Hindlimb muscle (tissue), 1 donor: ENCODE measurements at regions not wholly inside any gene's neighbourhood (a gene's known extent, or its start where the extent isn't known, plus 50 kb on each side); places are given as distances from the start of the nearest gene placed in this dataset.
A peak's percentile ranks its signal among the peaks of the same experiment; 100 is the strongest.
"Not testable (repeated sequence)": the region's sequence is repeated elsewhere in the genome, so short reads cannot be mapped to it uniquely, and the experiment has no call there.

Source experiments
- DNase-seq: peaks from one replicate; pipeline ENCODE4 v3.0.0-alpha.2; 2013

DNA sequence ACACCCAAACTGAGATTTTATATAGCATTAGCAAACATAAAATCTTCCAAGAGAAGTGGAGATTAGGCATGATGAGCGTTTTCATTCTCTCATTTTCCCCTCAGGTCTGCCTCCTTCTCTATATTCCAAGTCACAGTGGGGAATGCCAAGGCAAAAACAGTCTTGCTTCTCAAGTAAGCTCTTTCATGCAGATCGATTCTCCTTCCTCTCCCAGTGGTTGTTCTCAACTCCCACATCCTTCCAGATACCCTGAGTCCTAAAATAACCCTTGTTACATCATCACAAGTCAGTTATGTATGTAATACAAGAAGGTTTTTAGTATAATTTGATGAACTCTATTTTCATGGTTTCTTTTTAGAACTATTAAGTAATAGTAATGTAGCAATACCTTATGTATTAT is 150.6 kb downstream of the TXNL1 start:
- no peak for DNase-seq

DNA sequence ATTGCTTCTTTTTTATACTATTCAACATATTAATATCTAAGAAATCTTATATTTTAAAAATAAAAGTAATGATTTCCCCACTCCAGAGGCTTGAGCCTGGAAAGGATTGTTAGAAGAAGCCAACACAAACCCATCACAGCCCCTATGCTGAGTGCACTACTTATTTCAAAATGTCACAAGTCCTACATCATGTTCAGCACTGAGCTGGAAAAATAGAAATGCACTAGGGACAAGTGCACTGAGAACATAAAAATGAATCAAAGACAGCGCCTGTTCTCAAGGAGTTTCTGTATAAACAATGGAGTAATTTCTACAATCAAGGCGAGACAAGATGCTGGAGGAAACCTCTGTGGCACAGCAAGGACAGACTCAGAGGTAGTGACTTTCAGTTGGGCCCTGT is 155.0 kb downstream of the TXNL1 start:
- DNase-seq = no peak

DNA sequence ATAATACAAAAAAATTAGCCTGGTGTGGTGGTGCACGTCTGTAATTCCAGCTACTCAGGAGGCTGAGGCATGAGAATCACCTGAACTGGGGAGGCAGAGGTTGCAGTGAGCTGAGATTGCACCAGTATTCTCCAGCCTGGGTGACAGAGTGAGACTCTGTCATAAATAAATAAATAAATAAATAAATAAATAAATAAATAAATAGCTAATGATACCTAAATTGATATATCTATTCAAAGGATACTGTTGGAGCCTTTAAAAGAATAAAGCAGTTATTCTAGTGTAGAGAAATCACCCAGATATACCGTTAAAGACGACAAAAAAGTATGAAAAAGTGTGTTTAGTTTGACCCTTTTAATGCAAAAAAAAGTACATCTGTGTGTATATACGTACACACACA is 155.6 kb downstream of the TXNL1 start:
- DNase-seq = not testable (repeated sequence)

DNA sequence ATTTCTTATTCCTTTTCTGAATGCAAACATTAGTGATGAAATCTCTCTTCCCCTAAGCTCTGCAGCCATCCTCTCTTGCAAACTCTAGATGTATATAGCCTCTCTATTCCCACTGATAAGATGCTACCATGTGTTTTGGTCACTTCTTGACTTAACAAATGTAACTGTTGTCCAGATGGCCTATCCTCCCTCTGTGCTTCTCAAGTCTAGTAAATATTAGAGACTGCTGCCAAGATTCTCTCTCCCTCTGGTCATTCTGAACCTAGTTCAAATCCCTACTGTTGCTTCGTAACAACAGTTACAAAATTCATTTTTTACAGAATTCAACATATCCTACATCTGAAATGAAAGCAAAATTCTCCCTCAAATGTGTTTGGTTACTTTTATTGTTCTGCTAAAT is 156.6 kb downstream of the TXNL1 start:
- no peak for DNase-seq

DNA sequence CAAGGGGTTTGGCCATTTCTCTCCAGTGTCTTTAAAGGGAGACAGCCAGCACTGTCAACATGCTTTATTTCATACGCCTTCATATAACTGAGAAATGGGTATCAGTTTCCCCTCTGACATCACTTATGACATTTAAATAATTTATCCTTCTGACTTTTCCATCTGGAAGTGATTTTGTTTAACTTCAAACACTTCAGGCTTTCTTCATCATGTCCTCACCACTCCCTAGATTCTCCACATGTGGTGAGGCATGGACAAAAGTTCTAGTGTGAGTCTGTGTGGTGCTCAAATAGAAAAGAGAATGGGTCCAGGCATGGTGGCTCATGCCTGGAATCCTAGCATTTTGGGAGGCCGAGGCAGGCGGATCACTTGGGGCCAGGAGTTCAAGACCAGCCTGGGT is 158.6 kb downstream of the TXNL1 start:
- no peak for DNase-seq

DNA sequence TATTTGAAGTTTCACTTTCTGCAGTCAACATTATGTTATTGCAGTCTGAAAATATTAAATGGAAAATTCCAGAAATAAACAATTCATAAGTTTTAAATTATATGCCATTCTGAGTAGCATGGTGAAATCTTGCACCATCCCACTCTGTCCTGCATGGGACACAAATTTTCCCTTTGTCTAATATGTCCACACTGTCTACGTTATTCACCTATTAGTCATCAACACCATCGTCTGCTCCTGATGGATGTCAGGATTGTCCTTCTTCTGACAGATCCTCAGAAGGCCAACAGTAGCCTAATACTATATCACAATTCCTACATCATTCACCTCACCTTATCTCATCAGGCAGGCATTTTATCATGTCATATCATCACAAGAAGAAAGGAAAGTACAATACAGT is 163.1 kb downstream of the TXNL1 start:
- DNase-seq = no peak

DNA sequence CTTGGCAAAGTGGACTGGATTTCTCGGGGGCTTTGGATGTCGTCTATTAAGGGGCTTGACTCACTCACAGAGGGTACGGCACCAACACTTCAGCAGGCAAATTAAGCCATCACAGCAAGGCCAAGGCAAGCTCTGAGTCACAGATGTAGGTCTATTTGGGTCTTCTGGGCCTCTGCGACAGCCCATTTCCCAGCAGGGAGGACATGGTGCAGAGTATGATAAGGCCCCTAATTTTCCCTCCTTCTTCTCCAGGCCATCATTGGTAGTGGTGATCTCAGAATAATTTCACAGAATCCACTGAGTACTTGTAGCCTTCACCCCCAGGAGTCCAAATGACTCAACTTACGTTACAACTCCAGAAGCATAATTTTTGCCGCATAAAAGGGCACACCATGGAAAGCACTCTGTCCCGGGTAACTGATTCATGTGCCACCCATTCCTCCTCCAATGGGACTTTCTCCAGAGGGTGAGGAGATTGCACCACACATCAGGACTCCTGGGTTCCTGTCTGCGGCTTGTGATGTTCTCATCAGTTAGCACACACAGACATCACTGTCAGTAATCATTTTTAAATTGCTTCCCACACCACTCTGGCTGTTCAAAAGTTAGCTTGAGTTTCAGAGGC is 164.9 kb downstream of the TXNL1 start:
- DNase-seq = no peak

DNA sequence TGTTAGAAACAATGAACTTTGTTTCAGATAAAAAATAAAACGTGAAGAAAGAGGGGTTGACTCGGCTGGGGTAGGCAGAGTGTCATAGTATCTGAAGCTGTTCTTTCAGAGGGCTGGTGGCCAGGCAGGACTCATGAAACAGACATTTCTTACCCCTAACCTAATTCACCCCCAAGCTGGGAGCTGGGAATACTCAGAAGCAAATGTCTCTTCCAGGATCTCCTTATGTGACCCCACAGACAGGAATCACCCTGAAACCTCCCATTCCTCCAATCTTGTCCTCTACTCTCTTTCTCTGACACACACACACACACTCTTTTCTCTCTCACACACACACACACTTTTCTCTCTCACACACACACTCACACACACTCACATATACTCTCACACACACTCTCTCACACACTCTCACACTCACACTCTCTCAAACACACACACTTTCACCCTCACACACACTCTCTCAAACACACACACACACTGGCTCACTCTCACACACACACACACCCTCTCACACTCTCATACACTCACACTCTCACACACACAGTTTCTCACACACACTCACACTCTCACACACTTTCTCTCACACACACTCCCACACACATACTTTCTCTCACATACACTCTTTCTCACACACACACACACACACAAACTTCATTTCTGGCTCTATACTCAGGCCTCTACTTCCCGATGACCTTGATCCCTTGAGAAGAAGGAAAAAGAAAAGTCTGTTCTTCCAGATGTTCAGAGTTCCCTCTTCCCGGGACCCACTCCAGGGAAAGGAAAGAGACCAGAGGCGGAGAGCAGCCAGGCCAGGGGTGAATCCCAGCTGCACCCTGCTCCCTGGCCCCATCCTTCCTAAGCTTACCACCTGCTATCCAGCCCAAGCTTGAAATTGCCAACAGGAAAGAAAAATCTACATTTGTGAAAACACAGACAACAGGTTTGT is 167.7 kb downstream of the TXNL1 start:
- DNase-seq = peak; percentile 54

DNA sequence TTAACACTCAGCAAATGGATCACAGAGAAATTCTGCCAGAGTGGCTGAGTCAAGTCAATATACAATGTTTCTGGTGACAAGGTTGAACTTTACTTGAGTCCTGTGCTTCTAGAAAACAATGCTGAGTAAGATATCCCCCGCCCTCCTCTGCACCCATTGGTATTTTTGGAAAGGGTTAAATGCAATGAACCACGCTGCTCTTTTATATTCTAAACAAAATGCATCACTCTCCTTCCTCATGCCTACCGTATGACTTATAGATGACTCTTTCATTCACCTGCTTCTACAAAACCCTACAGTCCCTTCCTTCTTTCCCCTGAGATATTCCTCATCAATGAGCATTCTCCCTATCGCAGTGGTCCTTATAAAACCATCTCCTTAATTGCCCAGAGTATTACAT is 168.8 kb downstream of the TXNL1 start:
- no peak for DNase-seq

DNA sequence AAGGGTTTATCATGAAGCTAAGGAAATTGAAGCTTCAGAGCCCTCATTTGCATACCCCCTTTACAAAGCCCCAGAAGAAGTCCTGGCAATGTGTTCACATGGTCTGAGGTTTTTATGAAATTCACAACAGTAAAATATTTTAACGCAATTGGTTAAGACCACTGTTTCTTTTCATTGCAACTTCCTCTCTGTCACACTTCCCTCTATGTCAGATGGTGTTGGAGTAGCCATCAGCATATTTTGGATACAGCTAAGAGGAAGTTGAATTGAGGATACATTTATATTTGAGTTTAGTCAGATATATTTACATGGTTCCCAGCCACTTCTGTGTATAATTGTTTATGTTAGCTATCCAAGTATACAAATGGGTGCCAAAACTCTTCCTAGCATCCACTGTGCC is 170.0 kb downstream of the TXNL1 start:
- DNase-seq = no peak

DNA sequence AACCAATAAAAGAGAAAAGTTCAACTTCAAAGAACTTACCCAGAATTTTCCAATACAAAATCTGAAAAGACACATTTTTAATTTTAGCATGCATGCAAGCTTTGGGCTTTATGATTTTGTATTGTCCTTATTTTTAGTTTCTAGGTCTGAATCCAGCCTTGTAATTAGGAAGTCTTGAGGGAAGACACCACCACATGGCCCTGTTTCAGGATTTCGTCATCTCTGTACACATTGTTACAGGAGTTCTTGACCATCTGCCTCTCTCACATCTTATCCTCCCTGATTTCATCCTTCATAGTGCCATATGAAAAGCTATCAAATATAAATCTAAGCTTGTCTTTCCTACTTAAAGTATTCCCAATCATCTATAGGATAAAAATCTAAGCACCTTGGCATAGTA is 176.1 kb downstream of the TXNL1 start:
- DNase-seq = no peak

DNA sequence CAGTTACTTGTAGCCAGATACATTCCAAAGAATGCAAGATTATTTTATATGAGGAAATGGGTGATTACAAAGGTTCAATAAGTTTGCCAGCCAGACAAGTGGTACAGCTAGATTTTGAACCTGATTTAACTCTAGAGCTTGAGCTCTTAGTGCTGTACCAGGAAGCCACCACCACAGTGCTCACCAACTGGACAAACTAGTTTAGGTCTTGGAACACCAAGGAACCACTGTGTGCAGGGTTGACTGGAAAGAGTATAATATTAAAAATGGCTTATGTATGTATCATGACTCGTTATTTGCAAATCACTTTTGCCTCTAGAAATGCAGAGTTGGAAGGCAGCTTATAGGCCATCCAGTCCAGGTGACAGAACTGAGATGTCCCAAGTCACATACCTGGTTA is 177.2 kb downstream of the TXNL1 start:
- DNase-seq = no peak

DNA sequence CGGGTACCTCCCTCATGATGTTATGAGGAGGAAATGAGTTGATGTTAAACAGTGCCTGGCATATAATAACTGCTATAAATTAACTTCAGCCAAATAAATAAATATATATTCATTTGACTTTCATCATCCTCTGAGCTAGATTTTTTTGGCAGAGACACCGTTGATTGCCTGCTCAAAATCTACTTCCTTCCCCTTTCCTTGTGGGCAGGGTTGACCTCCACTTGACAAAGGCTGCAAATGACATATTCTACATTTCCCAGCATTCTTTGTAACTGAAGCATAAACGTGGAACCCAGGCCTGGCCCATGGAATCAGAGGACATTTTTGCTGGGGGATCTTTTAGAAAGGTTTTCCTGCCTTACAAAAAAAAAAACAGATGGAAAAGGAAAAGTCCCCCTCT is 177.8 kb downstream of the TXNL1 start:
- DNase-seq = no peak

DNA sequence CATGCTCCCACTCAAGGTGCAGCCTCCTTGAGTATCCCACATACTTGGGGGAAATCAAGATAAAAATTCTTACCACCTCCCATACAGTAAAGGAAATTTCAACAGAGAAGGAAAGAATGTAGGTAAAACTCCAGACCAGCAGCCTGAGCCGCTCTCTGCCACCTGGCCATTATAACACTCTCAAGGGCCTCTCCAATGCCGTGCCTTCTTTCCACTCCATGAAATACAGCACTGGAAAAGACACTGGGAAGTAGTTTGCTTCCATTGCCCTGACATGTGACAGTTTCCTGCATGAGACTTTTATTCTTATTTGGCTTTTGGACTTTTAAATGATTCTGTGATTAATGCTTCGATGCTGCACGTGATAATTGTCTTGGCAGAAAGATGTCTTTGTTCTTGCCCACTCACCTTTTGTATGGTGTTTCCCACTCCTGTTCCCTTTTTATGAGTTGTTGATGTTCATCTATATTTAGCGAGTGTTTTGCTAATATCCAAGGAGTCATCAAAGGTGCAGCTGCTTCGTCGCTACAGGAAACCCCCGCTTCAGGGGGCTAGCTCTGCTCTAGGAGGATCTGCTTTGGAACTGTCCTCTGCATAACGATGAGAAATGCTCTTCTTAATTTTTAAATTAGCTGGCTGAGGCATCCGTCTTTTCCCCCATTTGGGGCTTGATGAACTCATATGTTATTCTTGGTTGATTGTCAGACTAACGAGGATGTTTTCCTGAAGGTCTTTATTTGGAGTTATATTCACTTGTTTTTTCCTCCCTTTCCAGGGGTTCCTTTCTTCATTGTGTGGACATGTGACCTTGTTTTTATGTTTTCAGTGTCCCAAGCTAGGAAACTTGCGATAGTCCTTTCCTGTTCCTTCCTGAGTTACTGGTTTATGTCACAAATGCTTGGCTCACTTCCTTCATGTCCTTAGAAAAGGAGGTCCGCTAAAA is 179.4 kb downstream of the TXNL1 start:
- peak; percentile 32 for DNase-seq

DNA sequence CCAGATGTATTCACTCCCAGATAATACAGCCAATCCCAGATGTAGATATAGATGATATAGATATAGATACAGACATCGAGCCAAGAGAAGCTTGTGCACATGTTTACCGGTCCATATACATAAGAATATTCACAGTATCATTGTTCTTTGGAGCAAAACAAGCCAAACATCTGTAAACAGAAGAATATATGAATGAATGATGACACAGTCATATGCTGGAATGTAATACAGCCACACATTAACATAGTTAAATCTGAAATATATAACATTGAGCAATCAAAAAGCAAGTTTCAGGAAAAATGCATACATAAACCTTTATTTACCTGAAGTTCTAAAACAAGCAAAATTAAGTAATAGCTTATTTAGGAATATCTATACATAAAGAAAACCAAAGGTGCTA is 182.5 kb downstream of the TXNL1 start:
- no peak for DNase-seq

DNA sequence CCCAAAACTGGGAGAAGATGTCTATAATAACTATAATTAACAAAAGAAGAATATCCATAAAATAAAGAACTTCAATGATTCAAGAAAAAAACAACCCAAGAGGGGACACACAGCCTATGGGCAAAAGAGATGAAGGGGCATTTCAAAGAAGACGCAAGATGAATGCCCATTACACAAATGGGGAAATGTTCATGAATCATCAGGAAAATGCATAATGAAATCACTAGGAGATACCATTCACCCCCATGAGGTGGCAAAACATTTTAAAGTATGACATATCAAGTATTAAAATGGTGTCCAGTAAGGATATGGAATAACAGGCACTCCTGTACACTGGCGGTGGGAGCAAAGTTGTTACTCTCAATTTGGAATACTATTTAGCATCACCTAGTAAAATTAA is 183.3 kb downstream of the TXNL1 start:
- DNase-seq = no peak

DNA sequence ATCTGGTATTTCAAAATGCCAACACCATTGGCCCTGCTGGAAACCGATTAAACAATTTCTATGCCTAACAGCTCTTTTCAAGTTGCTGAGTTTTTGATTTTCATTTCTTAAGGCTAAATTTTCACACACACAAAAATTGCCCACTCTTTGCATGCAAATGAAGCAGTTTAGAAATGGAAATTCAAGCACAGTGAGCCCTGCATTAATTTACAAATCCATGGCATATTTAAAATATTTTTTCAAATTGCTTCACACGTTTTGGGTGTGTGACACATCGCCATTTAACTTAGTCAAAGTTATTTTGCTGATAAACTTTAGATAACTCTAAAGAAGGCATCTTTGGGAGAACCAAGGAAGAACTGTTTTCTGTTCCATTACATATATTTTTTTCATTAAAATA is 184.8 kb downstream of the TXNL1 start:
- no peak for DNase-seq

DNA sequence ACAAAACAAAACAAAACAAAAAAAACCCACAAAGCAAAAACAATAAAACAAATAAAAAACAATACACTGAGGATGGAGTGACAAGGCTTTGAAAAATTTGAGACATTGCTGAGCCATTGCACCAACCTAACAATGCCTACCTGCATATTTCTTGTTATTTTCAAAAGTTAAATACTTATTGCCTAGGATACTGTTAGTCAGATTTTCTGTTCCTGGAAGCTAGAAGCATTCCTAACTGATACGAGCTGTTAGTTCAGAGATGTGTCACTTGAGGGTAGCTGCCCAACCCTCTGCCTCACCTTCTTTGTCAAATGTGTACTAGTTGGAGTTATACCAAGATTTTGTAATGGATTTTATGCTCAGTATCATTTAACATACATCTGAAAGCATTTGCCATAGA is 187.2 kb downstream of the TXNL1 start:
- no peak for DNase-seq

DNA sequence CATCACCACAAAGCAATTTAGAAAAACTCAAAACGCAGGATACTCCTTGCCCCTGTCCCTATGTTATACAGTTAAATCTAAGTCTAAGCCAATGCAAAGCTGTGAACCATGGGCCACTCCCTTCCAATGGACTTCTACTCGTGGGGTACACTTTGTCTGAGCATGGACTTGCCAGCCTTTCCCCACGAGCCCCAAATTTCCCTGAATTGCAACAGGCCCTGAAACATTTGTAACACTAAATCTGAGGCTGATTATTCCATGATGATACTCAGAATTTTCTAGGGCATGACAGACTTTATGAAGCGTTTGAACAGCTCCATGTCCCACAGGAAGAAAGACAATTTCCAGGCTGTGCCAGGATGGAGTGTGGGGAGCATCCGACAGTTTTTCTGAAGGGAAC is 189.6 kb downstream of the TXNL1 start:
- no peak for DNase-seq

DNA sequence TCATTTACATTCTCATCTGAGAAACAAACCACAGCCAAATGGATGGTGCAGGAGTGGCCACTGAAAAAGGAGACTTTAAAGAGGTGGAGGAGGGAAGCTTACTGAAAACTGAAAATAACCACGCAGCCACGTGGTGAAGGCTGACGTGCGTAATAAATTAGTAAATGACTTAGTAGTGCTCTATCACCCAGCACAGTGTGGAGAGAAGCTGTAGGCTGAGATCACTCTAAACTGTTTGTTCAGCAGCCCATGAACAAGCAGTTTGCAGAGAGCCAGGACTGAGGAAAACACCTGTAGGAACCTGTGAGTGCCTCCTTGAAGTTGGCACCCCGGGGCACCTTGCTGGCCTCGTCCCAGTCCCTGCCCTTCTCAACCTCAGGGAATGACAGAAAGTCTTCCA is 193.0 kb downstream of the TXNL1 start:
- DNase-seq = no peak

DNA sequence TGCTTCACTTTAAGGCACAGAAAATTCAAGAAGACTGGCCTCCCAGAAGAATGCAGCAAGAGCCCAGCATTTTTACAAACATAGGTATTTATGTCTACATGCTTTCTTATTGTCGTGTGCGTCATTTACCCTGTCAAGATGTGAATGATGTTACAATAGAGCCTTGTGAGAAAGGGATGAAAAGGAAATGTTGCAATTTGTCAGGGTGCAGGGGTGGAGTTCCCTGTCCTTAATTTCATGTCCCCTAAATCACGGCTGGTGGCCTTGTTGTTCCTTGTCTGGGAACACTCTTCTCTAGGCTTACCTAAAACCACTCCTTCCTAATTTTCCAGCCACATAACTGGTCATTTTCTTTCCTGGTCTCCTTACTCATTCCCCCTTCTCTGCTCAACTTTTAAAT is 194.2 kb downstream of the TXNL1 start:
- DNase-seq = no peak

DNA sequence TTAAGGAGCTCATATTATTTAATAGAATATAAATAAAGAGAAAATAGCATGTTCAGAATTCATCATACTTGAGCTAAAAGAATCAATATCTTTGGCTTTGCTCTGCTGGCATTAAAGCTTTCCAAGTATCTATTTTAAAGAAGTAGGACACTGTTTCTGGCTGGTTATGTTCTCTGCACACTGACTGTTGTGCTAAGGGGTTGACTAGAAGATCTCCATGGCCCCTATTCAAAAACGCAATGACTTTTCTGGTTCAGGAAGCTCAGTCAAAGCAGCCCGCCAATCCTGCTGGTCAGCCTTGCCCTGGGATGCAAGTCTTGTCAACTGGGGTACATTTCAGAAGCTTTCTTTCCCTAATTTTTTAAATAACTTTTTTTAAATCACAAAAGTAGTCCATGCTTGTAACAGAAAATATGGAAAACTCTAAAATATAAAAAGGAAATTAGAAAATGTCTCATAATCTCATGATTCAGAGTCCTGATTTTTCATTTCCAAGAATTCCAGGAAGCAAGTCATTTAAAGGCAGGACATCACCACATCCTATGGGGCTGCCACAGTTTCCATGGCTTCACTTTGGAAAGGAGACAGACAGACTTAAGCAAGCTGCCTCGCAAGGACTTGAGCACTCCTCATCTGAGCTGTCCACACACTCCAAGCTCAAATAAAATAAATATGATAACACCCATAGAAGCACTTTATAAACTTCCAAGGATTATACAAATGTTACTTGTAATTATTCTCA is 195.1 kb downstream of the TXNL1 start:
- DNase-seq = no peak
